Stimulated activated CD8-positive, alpha-beta memory T cell treated with anti-CD3 and anti-CD28 coated beads, Interleukin-2, amount 100 ng/mL, for 48 hours (primary cell): ENCODE measurements at regions not wholly inside any gene's neighbourhood (a gene's known extent, or its start where the extent isn't known, plus 50 kb on each side); places are given as distances from the start of the nearest gene placed in this dataset.
"Not testable (repeated sequence)": the region's sequence is repeated elsewhere in the genome, so short reads cannot be mapped to it uniquely, and the experiment has no call there.

Experiments
- DNase-seq, 2 donors: peaks; one replicate each; pipeline ENCODE4 v3.0.0-alpha.2; 2020; ENCODE audit warnings: low read depth in 2 of 2

- DNase-seq, result no peak
Observed at GRCh38 chr18:41695441-41695840, 259.6 kb upstream of the PIK3C3 start.

GRCh38 chr18:41693008-41693407, 262.0 kb upstream of the PIK3C3 start:
- DNase-seq, result no peak

- DNase-seq, result no peak
Observed at GRCh38 chr18:41690332-41691127, 264.5 kb upstream of the PIK3C3 start.

- no peak for DNase-seq
Observed at GRCh38 chr18:41687138-41687537, 267.9 kb upstream of the PIK3C3 start.

GRCh38 chr18:41681138-41681880, 273.7 kb upstream of the PIK3C3 start:
- no peak for DNase-seq

GRCh38 chr18:41674506-41674905, 280.5 kb upstream of the PIK3C3 start:
- DNase-seq, result no peak

- no peak for DNase-seq
Observed at GRCh38 chr18:41666231-41666630, 288.8 kb upstream of the PIK3C3 start.

- no peak for DNase-seq
Observed at GRCh38 chr18:41665210-41665609, 289.8 kb upstream of the PIK3C3 start.

GRCh38 chr18:41660654-41661053, 294.4 kb upstream of the PIK3C3 start:
- no peak for DNase-seq

- DNase-seq, result no peak
Observed at GRCh38 chr18:41659438-41660130, 295.4 kb upstream of the PIK3C3 start.

GRCh38 chr18:41657189-41657588, 297.8 kb upstream of the PIK3C3 start:
- no peak for DNase-seq

- no peak for DNase-seq
Observed at GRCh38 chr18:41655074-41655473, 300.0 kb upstream of the PIK3C3 start.

GRCh38 chr18:41647914-41648313, 307.1 kb upstream of the PIK3C3 start:
- DNase-seq, result no peak

- no peak for DNase-seq
Observed at GRCh38 chr18:41646915-41647620, 308.0 kb upstream of the PIK3C3 start.

- no peak for DNase-seq
Observed at GRCh38 chr18:41645589-41646360, 309.3 kb upstream of the PIK3C3 start.

- DNase-seq, result no peak
Observed at GRCh38 chr18:41644466-41644865, 310.6 kb upstream of the PIK3C3 start.

- no peak for DNase-seq
Observed at GRCh38 chr18:41643427-41643826, 311.6 kb upstream of the PIK3C3 start.

GRCh38 chr18:41642756-41643155, 312.3 kb upstream of the PIK3C3 start:
- no peak for DNase-seq

- no peak for DNase-seq
Observed at GRCh38 chr18:41639218-41639617, 315.8 kb upstream of the PIK3C3 start.

- not testable (repeated sequence) for DNase-seq
Observed at GRCh38 chr18:41631723-41632285, 323.2 kb upstream of the PIK3C3 start.
